ENCODE measurements at regions not wholly inside any gene's neighbourhood (a gene's known extent, or its start where the extent isn't known, plus 50 kb on each side); places are given as distances from the start of the nearest gene placed in this dataset.

DNA sequence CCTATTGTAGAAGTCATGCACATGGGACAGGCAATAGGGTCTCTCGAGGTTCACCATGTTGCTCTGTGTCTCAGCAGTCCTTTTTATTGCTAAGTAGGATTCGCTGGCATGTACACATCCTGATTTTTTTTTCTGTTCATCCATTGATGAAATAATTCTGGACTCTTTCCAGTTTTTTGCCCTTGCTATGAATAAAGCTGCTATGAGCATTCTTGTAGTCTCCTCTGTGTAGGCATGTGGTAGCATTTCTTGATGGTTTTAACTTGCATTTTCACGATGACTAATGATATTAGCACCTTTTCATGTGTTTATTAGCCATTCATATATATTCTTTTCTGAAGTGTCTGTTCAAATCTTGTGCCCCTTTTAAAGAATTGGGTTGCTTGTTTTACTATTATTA, 65.8 kb upstream of the EDAR start:
- Histone ChIP-seq H3K9me3 (replicated peaks; ENCODE audit: control insufficient read depth, insufficient read depth, low read length) (no peaks in the 10 kb centered on the region), H4K20me1 (replicated peaks; ENCODE audit: control insufficient read depth, extremely low read depth, insufficient read depth, low read length) (no peaks in the 10 kb centered on the region), H3K4me2 (ENCODE audit: insufficient read depth, low read length) (no peak overlapping the region), H3K79me2 (ENCODE audit: control insufficient read depth, insufficient read depth, low read length) (no peaks in the 10 kb centered on the region), H3K36me3 (ENCODE audit: control insufficient read depth in 2 of 2, extremely low read depth in 1 of 2, insufficient read depth in 2 of 2, low read length in 2 of 2) (no peaks in the 10 kb centered on the region), H3K27me3 (ENCODE audit: control insufficient read depth in 2 of 2, insufficient read depth in 2 of 2, low read length in 2 of 2) (peaks cover 7 to 8% of the 10 kb centered on the region in 2 experiments), H3K4me1 (ENCODE audit: control insufficient read depth, extremely low read depth, insufficient read depth, low read length) (no peaks in the 10 kb centered on the region), H3K4me3 (replicated peaks in 1 of 3; ENCODE audit: insufficient read depth in 1 of 3, low read depth in 1 of 3, low read length in 3 of 3) (no peak overlapping the region), H2AFZ (ENCODE audit: low read depth, low read length) (no peak overlapping the region), H3K9me1 (replicated peaks; ENCODE audit: control insufficient read depth, extremely low read depth, insufficient read depth, low read length) (no peaks in the 10 kb centered on the region), H3K27ac (ENCODE audit: insufficient read depth, low read depth, low read length) (no peak overlapping the region), H3K9ac (replicated peaks; ENCODE audit: extremely low read depth, insufficient read depth, low read length) (no peak overlapping the region)
- FAIRE-seq (no peak), DNase-seq (ENCODE audit: low read depth, low spot score) (no peak)
- ChIA-PET CTCF (interaction anchor here (0.7 kb wide), 1 partner anchor 77 kb away, joined by 3 read pairs; no protein-coding TSS in a partner anchor), POLR2A (no interaction called here)
- dilution Hi-C loops (cut with MboI; ENCODE audit: extremely low pct_ligation_motif_present, low sequenced_read_pairs) = no loop called here
- no peak for TF ChIP-seq EZH2 (IDR thresholded peaks at IDR 0.05; ENCODE audit: borderline replicate concordance, low read depth, low read length, severe bottlenecking)
- TF ChIP-seq POLR2A (IDR thresholded peaks at IDR 0.05; ENCODE audit: low read depth, low read length) = no peak
- TF ChIP-seq, protein P1, sequence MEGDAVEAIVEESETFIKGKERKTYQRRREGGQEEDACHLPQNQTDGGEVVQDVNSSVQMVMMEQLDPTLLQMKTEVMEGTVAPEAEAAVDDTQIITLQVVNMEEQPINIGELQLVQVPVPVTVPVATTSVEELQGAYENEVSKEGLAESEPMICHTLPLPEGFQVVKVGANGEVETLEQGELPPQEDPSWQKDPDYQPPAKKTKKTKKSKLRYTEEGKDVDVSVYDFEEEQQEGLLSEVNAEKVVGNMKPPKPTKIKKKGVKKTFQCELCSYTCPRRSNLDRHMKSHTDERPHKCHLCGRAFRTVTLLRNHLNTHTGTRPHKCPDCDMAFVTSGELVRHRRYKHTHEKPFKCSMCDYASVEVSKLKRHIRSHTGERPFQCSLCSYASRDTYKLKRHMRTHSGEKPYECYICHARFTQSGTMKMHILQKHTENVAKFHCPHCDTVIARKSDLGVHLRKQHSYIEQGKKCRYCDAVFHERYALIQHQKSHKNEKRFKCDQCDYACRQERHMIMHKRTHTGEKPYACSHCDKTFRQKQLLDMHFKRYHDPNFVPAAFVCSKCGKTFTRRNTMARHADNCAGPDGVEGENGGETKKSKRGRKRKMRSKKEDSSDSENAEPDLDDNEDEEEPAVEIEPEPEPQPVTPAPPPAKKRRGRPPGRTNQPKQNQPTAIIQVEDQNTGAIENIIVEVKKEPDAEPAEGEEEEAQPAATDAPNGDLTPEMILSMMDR (IDR thresholded peaks at IDR 0.05; ENCODE audit: extremely low read depth in 1 of 2, insufficient read depth in 1 of 2, low read depth in 1 of 2, low read length in 2 of 2) = no peak
- no peak for TF ChIP-seq GATA2 (IDR thresholded peaks at IDR 0.05; ENCODE audit: insufficient read depth, insufficient read length, low read depth, low read length)
- TF ChIP-seq, protein P2, sequence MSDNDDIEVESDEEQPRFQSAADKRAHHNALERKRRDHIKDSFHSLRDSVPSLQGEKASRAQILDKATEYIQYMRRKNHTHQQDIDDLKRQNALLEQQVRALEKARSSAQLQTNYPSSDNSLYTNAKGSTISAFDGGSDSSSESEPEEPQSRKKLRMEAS (IDR thresholded peaks at IDR 0.05; ENCODE audit: insufficient read depth, insufficient read length) = no peak
- TF ChIP-seq JUN (IDR thresholded peaks at IDR 0.05; ENCODE audit: borderline replicate concordance, insufficient read depth, insufficient read length, low read depth) = no peak
- no peak for TF ChIP-seq POLR2AphosphoS5 (IDR thresholded peaks at IDR 0.05; ENCODE audit: insufficient read depth, low read depth, low read length)
- TF ChIP-seq FOS (IDR thresholded peaks at IDR 0.05; ENCODE audit: borderline replicate concordance, insufficient read depth, low read length) = no peak
- TF ChIP-seq MYC (IDR thresholded peaks at IDR 0.05; ENCODE audit: low read depth, low read length) = no peak
- no TSS peak for BruUV-seq (replicated peaks)
- intact Hi-C loops (cut with micrococcal nuclease) = no loop called here
